HG02678 (cell line): ENCODE measurements at regions not wholly inside any gene's neighbourhood (a gene's known extent, or its start where the extent isn't known, plus 50 kb on each side); places are given as distances from the start of the nearest gene placed in this dataset.
"Not testable (repeated sequence)": the region's sequence is repeated elsewhere in the genome, so short reads cannot be mapped to it uniquely, and the experiment has no call there.

ENCODE experiments used
- ATAC-seq: cut with Tn5 transposase; IDR thresholded peaks from one replicate; pipeline ENCODE4 v1.9.1; 2021; ENCODE audit warnings: mild to moderate bottlenecking, moderate library complexity; ENCODE audit not compliant: unreplicated experiment

DNA sequence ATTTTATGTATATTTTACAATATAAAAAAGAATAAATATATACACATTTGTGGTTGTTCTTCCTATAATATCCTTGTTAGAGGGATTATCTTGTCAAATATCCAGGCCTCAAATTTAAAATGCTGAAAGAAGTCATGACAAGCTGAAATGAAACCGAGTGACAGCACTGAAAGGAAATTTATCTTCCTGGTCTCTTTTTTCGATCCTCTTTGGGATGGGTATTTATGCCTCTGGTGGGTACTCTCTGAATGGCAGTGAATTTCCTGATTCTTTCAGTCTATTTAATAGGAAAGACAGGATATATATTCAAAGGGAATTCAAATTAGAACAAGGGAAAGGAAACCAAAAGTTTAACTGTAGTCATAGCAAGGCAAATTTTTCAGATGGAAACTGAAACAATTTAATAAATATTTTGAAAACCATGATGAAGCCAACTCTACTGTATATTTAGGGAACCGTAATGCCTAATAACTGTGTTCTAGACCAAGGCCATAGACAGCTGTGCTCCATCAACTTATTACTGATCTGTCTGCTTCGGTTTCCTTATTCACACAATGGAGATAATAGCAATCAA is 97.9 kb downstream of the DLEU7 start:
- no peak for ATAC-seq

GRCh38 chr13:50747737-50748350 is 95.6 kb downstream of the DLEU7 start:
- ATAC-seq = no peak

DNA sequence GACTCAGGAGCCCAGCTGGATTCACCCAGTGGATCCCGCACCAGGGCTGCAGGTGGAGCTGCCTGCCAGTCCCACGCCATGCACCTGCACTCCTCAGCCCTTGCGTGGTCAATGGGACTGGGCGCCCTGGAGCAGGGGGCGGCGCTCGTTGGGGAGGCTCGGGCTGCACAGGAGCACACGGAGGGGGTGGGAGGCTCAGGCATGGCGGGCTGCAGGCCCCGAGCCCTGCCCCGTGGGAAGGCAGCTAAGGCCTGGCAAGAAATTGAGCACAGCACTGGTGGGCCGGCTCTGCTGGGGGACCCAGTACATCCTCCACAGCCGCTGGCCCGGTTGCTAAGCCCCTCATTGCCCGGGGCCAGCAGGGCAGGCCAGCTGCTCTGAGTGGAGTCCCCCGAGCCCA is 90.3 kb downstream of the DLEU7 start:
- ATAC-seq = not testable (repeated sequence)

DNA sequence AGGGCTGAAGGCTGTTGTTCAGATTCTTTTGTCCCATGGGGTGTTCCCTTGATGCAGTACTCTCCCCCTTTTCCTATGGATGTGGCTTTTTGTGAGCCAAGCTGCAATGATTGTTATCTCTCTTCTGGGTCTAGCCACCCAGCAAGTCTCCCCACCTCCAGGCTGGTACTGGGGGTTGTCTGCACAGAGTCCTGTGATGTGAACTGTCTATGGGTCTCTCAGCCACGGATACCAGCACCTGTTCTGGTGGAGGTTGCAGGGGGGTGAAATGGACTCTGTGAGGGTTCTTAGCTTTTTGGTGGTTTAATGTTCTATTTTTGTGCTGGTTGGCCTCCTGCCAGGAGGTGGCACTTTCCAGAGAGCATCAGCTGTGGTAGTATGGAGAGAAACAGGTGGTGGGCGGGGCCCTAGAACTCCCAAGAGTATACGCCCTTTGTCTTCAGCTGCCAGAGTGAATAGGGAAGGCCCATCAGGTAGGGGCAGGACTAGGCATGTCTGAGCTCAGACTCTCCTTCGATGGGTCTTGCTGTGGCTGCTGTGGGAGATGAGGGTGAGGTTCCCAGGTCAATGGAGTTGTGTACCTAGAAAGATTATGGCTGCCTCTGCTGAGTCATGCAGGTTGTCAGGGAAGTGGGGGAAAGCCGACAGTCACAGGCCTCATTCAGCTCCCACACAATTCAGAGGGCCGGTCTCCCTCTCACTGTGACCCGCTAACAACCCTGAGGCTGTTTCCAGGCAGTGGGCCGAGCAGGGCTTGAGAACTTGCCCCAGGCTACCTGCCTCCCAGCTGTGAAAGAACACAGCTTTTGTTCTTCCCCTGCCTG is 87.4 kb downstream of the DLEU7 start:
- ATAC-seq = not testable (repeated sequence)

DNA sequence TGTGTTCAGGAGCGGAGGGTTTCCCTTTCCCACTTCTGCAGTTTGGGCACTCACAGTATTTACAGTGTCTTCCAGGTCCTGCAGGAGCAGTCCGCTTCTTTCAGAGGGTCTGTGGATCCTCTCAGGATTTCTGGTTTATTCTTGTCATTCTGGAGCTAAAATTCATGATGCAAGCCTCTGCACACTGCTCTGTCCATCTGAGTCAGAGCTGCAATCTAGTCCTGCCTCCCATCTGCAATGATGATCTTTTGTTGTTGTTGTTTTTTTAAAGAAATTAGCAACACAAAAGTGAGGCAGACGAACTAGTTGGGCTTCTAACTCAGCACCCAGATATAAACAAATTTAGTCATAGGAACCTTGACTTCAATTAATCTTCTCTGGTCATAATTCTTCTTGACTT is 86.5 kb downstream of the DLEU7 start:
- ATAC-seq = no peak

- ATAC-seq = no peak
Measured at GRCh38 chr13:50758796-50759195, 84.7 kb downstream of the DLEU7 start.

DNA sequence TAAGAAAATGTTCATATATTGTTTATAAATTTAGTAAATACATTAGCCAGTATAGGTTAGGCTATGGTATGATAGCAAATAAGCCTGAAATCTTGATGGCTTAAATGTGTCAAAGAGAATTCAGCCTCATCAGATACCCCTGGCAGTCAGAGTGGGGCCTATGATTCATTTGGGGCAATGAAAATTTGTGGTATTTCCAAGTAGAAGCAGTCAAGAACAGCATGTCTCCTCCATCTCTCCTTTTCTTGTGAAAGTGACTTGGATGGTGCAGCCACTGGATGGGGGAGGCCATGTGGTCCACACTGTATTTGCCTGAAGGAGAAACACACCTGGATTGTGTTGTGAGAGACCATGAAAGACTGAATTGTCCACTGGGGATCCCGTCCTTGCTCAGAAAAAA is 82.7 kb downstream of the DLEU7 start:
- no peak for ATAC-seq

DNA sequence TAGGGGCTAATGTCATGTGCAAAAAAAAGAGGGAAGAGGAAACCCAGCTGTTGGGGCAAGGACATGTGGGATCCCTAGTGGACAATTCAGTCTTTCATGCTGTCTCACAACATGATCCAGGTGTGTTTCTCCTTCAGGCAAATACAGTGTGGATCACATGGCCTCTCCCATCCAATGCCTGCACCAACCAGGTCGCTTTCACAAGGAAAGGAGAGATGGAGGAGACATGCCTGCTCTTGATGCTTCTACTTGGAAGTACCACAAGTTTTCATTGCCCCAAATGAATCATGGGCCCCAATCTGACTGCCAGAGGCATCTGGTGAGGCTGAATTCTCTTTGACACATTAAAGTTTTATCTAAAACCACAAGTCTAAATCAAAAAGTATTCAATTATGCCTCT is 82.1 kb downstream of the DLEU7 start:
- ATAC-seq = no peak

- ATAC-seq = no peak
Measured at GRCh38 chr13:50762969-50763567, 80.4 kb downstream of the DLEU7 start.

GRCh38 chr13:50766013-50766412 is 77.5 kb downstream of the DLEU7 start:
- no peak for ATAC-seq

DNA sequence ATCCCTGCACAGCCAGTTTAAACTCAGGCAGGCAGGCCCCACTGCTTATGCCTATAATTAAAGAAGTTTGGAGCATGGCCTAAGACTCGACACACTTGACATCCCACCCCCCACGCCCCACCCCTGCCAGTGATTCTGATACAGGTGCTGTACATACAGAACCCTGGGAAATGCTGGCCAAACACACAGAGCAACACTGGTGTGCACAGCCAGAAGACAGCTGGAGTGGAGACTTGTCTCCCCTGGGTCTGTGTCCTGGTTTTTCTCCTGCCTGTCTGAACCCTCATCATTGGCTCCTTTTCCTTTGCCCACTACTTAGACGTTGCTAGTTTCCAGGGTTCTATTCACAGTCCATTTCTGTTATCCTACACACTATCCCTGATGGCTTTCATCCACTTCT is 76.8 kb downstream of the DLEU7 start:
- no peak for ATAC-seq

- ATAC-seq = not testable (repeated sequence)
Measured at GRCh38 chr13:50772881-50773280, 70.6 kb downstream of the DLEU7 start.
